ENCODE measurements at regions not wholly inside any gene's neighbourhood (a gene's known extent, or its start where the extent isn't known, plus 50 kb on each side); places are given as distances from the start of the nearest gene placed in this dataset.
A peak's percentile ranks its signal among the peaks of the same experiment; 100 is the strongest.
"Not testable (repeated sequence)": the region's sequence is repeated elsewhere in the genome, so short reads cannot be mapped to it uniquely, and the experiment has no call there.

DNA sequence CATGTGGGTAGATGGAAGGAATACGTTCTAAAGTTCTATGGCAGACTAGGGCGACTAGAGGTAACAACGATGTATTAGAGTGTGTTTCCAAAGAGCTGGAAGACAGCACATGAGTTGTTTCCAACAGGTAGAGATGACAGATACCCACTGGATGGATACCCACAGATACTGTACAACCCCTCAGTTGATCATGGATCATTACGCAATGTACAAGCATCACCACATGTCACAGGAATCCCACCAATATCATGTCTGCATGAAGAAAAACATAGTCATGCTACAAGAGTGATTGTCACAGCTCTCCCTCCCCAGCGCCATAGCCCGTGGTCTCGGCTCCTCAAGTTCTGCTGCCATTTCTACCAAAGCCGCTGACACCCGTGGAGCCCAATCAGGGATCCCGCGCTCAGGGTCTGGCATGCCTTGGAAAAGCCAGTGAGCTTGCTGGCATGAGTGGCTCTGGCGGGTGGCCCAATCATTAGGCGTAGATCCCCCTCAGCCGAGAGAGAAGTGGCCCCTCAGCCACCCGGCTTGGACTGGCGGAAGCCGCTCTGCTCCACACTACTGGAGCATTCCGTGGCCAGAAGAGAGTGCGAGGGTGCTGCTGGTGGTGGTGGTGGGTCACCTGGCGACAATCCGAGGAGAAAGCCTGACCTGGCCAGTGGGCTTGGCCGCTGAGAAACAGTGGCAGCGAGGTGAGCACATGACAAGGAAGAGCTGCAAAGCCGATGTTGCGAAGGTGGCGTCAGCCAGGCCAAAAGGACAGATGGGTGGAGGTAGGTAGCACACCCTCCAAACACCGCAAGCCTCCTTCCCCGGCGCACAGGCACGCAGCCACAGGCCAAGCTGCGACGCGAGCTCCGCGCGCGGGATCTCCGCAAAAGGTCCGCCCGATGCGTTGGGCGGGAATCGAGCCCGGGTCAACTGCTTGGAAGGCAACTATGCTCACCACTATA, 65.7 kb upstream of the FCGR2A start:
- TF ChIP-seq POLR2AphosphoS5 (IDR thresholded peaks at IDR 0.05) (no peak), POLR2A (IDR thresholded peaks at IDR 0.05) (no peak)
- Histone ChIP-seq H3K9me3 (no peaks in the 10 kb centered on the region), H3K4me1 (peaks cover 0 to 13% (median 6%) of the 10 kb centered on the region in 4 donors), H3K27ac (peak overlapping the region in 2 of 4 donors; percentile 18 to 85), H3K4me3 (peak overlapping the region in 3 of 4 donors; percentile 58 to 75 (median 68)), H3K36me3 (no peaks in the 10 kb centered on the region), H3K27me3 (no peaks in the 10 kb centered on the region)
- ATAC-seq (ENCODE audit: low FRiP score in 2 of 2), result no peak
- 35 to 41% methylated on average over 19 to 30 of the region's 44 CpGs for WGBS, 2 donors
- DNase-seq, result peak; percentile 39 to 87

DNA sequence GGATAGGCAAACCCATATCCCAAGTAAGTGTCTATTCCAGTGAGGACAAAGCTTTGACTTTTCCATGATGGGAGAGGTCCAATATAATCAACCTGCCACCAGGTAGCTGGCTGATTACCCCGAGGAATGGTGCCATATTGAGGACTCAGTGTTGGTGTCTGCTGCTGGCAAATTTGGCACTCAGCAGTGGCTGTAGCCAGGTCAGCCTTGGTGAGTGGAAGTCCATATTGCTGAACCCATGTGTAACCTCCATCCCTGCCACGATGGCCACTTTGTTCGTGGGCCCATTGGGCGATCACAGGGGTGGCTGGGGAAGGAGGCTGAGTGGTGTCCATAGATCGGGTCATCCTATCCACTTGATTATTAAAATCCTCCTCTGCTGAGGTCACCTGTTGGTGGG, 65.5 kb upstream of the CFAP126 start:
- DNase-seq; ATAC-seq (ENCODE audit: low FRiP score in 2 of 2); H3K36me3 ChIP-seq; H3K27me3 ChIP-seq; H3K4me3 ChIP-seq; H3K4me1 ChIP-seq; H3K9me3 ChIP-seq; H3K27ac ChIP-seq: not testable (repeated sequence)
- 87 to 100% methylated on average over 1 to 5 of the region's 5 CpGs for WGBS, 2 donors

- DNase-seq (no peak), ATAC-seq (ENCODE audit: low FRiP score in 2 of 2) (no peak)
- Histone ChIP-seq H3K27me3 (no peaks in the 10 kb centered on the region), H3K9me3 (no peaks in the 10 kb centered on the region), H3K4me3 (no peak overlapping the region), H3K27ac (no peak overlapping the region), H3K36me3 (no peaks in the 10 kb centered on the region), H3K4me1 (peaks cover 0 to 7% (median 2%) of the 10 kb centered on the region in 4 donors)
- 83 to 91% methylated on average over 2 of the region's 2 CpGs for WGBS, 2 donors
- TF ChIP-seq EP300 (IDR thresholded peaks at IDR 0.05) (no peak), POLR2A (IDR thresholded peaks at IDR 0.05) (no peak), POLR2AphosphoS5 (IDR thresholded peaks at IDR 0.05) (no peak)
- TF ChIP-seq, protein P1, sequence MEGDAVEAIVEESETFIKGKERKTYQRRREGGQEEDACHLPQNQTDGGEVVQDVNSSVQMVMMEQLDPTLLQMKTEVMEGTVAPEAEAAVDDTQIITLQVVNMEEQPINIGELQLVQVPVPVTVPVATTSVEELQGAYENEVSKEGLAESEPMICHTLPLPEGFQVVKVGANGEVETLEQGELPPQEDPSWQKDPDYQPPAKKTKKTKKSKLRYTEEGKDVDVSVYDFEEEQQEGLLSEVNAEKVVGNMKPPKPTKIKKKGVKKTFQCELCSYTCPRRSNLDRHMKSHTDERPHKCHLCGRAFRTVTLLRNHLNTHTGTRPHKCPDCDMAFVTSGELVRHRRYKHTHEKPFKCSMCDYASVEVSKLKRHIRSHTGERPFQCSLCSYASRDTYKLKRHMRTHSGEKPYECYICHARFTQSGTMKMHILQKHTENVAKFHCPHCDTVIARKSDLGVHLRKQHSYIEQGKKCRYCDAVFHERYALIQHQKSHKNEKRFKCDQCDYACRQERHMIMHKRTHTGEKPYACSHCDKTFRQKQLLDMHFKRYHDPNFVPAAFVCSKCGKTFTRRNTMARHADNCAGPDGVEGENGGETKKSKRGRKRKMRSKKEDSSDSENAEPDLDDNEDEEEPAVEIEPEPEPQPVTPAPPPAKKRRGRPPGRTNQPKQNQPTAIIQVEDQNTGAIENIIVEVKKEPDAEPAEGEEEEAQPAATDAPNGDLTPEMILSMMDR (IDR thresholded peaks at IDR 0.05), result no peak
Measured at GRCh38 chr1:161432091-161432490, 64.4 kb upstream of the CFAP126 start.

DNA sequence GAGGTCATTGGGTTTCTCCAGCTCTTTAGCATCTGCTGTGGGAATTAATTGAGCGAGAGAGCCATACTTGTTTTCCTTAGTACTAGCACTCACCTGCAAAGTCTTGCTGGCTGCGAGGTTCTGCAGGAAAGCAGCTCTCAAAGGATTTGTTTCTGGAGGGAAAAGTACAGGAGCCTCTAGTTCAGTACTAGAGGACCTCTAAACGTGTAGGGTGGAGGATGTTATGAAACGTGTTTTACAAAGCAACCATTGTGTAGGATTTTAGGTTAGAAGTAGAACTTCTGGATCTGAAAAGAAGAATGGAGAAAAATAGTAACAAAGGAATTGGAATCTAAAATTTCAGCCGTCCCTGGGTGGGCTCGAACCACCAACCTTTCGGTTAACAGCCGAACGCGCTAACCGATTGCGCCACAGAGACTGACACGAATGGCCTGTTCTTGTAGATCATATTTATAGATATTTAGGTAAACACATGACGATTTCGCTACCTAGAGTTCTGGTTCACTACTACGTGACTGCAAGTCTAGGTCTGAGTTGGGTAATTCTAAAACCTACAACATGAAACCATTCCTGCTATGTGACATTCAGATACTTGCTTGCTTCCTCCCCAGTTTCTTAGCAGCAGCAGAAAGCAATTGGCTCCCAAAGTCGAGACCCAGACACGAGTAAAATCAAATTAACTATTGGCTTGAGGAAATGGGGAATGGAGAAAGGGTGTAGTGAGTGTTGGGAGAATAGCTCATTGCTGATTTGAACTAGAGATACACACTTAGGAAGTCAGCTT, 60.2 kb upstream of the CFAP126 start:
- no peak for DNase-seq
- 43 to 52% methylated on average over 18 of the region's 18 CpGs for WGBS, 2 donors

DNA sequence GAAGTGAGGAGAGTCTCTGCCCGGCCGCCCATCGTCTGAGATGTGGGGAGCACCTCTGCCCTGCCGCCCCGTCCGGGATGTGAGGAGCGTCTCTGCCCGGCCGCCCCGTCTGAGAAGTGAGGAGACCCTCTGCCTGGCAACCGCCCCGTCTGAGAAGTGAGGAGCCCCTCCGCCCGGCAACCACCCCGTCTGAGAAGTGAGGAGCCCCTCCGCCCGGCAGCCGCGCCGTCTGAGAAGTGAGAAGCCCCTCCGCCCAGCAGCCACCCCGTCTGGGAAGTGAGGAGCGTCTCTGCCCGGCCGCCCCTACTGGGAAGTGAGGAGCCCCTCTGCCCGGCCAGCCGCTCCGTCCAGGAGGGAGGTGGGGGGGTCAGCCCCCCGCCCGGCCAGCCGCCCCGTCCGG, 55.2 kb upstream of the CFAP126 start:
- H3K4me3 ChIP-seq; H3K27me3 ChIP-seq; H3K27ac ChIP-seq; H3K36me3 ChIP-seq; H3K9me3 ChIP-seq; ATAC-seq (ENCODE audit: low FRiP score in 2 of 2); H3K4me1 ChIP-seq: not testable (repeated sequence)
- peak in 1 of 2 donors; percentile 54 for DNase-seq
- WGBS, 2 donors, result 90 to 100% methylated on average over 2 to 6 of the region's 33 CpGs

More for the DNA sequence above, 60.2 kb upstream of the CFAP126 start:
- TF ChIP-seq POLR2A (IDR thresholded peaks at IDR 0.05), result no peak
- no peak for TF ChIP-seq EP300 (IDR thresholded peaks at IDR 0.05)
- TF ChIP-seq, protein P1 (IDR thresholded peaks at IDR 0.05), result no peak
- TF ChIP-seq POLR2AphosphoS5 (IDR thresholded peaks at IDR 0.05), result no peak
- no peaks in the 10 kb centered on the region for H3K27me3 ChIP-seq
- no peaks in the 10 kb centered on the region for H3K36me3 ChIP-seq
- no peak overlapping the region for H3K4me3 ChIP-seq
- no peak overlapping the region for H3K27ac ChIP-seq
- H3K9me3 ChIP-seq, result no peaks in the 10 kb centered on the region
- peak in 1 of 2 donors; percentile 40 for ATAC-seq (ENCODE audit: low FRiP score in 2 of 2)
- peaks cover 0 to 7% (median 2%) of the 10 kb centered on the region in 4 donors for H3K4me1 ChIP-seq

DNA sequence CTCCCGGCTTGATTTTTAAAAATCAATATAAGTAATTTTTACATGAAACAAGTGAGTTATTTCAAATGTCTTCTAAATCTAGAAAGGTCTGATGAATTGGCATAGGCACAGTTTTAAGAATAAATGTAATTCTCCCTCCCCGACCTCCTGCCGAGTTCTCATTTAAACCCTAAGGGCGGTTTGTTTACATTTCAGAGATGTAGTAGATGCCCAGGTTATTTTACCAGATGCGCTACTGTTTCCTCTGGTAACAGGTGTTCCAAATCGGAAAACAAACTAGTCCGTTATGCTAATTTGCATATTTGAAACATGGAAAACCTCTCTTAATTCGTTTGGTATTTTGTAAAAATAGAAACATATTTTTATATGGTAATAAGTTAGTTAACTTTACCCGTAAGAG, 53.8 kb upstream of the CFAP126 start:
- Histone ChIP-seq H3K9me3 (no peaks in the 10 kb centered on the region), H3K4me3 (no peak overlapping the region), H3K27ac (no peak overlapping the region), H3K36me3 (no peaks in the 10 kb centered on the region), H3K27me3 (no peaks in the 10 kb centered on the region), H3K4me1 (no peaks in the 10 kb centered on the region)
- 61 to 74% methylated on average over 9 of the region's 9 CpGs for WGBS, 2 donors
- TF ChIP-seq, protein P1 (IDR thresholded peaks at IDR 0.05), result no peak
- TF ChIP-seq POLR2A (IDR thresholded peaks at IDR 0.05), result no peak
- DNase-seq (no peak), ATAC-seq (ENCODE audit: low FRiP score in 2 of 2) (no peak)

All from upper lobe of left lung (tissue), 6 donors.